LNCAP (cell line): ENCODE measurements at regions not wholly inside any gene's neighbourhood (a gene's known extent, or its start where the extent isn't known, plus 50 kb on each side); places are given as distances from the start of the nearest gene placed in this dataset.

Source experiments
- TF ChIP-seq, protein P1 (sequence below): fragments of 450-650 bp; IDR thresholded peaks from 2 replicates; pipeline ENCODE4 v1.5.1; 2017; ENCODE audit warnings: mild to moderate bottlenecking

DNA sequence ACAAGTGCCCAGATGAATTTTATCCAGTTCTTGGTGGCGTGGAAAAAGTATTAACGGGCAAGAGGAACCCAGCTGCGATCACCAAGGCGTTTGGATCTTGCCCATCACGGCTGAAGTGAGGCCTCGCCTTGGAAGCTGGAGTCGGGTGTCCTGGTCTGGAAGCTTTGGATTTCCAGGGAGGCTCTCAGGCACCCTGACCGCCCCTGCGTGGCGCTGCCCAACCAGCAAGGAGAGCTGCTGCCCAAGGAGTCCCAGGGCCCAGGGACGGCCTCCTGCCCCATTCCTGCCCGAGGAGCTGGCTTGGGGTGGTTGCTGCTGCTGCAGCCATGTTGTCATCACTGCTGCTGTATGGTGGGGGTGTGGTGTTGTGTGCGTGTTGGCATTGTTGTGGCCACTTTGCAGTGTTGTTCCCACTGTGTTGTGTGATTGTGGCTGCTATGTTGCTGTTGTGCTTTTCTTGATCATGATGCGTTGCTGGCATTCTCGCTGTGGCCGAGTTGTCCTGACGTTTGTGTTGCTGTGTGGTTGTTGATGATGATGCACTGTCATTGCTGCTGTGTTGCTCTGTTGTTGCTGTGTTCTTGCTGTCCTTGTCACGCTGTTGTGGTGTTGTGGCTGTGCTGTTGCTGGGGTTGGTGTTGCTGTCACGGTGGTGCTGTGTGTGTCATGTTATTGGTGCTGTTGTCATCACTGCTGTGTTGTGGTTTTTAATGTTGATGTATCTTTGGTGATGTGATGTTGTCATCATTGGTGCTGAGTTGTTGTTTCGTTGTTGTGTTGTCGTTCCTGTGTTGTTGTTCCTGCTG is 318.8 kb downstream of the C16orf95 start:
- TF ChIP-seq, protein P1, sequence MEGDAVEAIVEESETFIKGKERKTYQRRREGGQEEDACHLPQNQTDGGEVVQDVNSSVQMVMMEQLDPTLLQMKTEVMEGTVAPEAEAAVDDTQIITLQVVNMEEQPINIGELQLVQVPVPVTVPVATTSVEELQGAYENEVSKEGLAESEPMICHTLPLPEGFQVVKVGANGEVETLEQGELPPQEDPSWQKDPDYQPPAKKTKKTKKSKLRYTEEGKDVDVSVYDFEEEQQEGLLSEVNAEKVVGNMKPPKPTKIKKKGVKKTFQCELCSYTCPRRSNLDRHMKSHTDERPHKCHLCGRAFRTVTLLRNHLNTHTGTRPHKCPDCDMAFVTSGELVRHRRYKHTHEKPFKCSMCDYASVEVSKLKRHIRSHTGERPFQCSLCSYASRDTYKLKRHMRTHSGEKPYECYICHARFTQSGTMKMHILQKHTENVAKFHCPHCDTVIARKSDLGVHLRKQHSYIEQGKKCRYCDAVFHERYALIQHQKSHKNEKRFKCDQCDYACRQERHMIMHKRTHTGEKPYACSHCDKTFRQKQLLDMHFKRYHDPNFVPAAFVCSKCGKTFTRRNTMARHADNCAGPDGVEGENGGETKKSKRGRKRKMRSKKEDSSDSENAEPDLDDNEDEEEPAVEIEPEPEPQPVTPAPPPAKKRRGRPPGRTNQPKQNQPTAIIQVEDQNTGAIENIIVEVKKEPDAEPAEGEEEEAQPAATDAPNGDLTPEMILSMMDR: no peak

DNA sequence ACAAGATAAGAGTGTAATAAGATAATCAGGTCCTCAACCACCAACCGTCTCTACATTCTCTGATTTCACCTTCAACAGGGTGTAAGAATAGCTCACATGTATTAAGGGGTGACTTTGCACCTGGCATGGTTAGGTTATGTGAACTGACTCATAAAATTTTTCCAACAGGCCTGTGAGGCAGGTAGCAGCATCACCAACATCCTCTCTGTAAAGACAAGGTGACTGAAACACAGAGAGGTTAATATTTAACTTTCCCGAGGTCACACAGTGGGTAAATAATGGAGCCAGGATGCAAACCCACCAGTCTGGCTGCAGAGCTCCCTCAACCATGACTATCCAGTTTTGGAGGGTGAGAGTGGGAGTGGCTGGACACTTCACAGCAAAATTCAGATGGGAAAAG is 317.2 kb downstream of the C16orf95 start:
- TF ChIP-seq, protein P1: no peak

DNA sequence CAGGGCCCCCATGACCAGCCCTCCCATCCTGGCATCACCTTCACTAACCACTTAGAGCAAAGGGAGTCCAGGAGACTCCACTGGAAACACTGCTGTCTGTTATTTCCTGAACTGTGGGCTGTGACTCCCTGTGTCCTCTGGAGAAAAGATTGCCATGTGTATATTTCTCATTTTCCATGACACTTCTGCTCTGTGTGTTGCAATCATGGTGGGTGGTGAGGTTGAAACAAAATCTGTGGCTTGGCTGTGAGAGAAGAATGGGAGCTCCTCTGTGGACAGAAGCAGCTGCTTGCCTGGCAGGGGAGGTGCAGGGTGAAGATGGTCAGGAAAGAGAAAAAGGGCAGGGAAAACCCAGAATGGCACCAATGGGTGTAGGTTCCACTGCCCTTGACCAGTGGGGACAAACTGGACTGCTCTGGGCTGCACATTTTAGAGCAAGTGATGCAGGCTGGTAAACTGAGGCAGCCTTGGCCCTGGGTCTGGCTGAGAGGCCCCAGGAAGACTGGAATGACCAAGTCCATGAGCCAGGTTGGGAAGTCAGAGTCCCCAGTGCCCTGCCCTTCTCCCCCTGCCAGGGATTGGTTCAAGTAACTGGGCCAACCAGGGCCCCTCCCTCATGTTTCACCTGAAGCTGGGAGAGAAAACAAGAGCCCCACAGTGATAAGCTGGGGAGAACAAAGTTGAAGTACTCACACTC is 314.3 kb downstream of the C16orf95 start:
- TF ChIP-seq, protein P1: no peak

DNA sequence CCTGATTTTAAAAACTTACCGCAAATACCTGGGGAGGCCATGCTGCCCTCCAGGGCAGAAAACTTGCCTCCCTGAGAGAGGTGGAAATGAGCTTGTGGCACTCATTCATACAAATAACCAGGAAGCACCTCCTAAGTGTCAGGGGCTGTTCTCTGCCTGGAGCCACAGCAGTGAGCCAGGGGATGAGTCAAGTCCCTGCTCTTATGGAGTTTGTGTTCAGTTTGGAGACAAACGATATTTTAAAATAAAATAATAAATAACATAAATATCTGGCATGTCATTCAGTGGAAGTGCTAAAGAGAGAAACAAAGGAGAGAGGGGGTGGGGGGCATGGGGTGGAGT is 313.8 kb downstream of the C16orf95 start:
- TF ChIP-seq, protein P1: no peak

DNA sequence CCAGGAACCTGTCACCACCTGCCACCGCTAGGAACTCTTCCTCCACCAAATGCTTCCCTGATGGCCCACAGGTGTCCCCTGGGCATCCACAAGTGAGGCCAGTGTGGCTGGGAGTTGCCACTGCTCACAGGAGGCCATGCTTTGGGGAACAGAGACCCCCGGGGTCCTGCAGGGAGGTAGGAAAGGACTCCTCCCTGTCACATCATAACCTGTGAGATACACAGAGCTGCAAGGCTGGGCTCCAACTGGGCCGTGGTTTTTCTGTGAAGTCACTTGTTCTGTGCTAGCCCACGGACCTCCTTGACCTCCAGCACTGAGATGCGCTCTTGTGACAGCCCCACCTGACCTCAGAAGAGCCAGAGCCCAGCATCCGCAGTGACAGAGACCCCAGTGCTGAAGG is 311.2 kb downstream of the C16orf95 start:
- TF ChIP-seq, protein P1: no peak

DNA sequence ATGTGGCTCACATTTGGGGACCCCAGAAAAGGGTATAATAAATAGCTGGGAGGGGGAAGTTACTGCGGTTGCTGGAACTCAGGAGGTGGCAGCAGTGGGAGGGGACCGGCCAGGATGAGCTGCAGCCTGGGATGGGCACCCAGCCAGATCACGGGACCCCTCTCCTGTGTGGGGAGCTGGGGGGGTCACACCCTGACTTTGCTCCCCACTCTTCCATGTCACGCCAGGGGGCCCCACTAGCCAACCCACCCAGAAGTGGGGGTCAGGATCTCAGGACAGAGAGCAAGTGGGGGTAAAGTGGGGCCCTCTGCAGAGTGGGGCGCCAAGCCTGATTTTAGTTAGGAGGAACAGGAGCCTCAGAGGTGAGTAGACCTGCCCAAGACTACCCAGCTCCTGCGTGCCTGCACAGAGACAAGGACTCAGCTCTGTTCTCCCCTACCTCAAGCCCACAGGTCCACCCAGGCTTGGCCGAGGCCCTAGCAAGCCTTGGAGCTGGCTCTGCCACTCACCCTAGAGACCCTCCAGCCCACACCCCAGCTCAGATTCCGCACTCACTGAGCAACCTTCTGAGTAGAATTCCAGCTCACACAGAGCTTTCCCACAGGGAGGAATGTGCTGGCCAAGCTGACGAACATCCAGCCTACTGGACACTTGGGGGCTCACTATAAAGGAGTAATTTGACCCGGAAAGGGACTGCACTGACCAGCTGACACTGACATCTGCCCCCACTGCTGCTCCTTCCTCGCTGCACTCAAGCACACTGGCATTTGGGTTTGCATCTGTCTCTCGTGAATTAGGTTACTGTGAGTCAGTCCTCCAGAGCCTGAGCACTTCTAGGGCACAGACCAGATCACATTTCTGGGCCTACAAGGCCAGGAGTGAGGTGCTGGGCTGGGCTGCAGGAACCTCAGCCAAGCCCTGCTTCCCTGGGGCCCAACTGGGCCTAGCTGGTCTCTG is 310.1 kb downstream of the C16orf95 start:
- TF ChIP-seq, protein P1: no peak

DNA sequence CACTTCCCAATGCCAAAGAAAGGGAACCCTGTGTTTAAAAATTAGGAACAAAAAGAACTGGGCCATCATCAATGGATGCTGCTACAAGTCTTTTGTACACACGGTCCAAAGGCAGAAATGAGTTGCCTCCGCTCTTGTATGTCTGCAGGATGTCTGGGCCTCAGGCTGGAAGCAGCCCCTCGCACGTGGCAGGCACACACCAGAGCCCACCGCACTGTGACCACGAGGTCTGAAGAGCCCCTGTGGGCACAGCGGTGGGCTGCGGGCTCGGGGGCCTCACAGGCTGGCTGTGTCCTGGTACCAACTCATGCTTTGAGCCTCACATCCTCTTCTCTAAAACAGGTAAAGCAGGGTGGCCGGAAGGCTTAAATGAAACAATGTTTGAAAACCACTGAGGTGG is 309.3 kb downstream of the C16orf95 start:
- TF ChIP-seq, protein P1: no peak
